Neural progenitor cell (in vitro differentiated cells): ENCODE measurements at regions not wholly inside any gene's neighbourhood (a gene's known extent, or its start where the extent isn't known, plus 50 kb on each side); places are given as distances from the start of the nearest gene placed in this dataset.
A peak's percentile ranks its signal among the peaks of the same experiment; 100 is the strongest.

Source experiments
- DNase-seq: peaks from one replicate; pipeline ENCODE4 v3.0.0-alpha.2; 2016; ENCODE audit warnings: low spot score
- H2AFZ ChIP-seq: fragments of 200-600 bp; sonication (generic); replicated peaks from 2 replicates; pipeline ENCODE4 v1.6.1; 2016; ENCODE audit warnings: antibody characterized with exemption
- H3F3A ChIP-seq: fragments of 200-600 bp; sonication (generic); 2 replicates; pipeline ENCODE4 v1.6.1; 2016; ENCODE audit warnings: antibody characterized with exemption, low read depth
- H3K27ac ChIP-seq: fragments of 200-600 bp; sonication (generic); 2 replicates; pipeline ENCODE4 v1.5.1; 2016; ENCODE audit warnings: mild to moderate bottlenecking
- H3K27me3 ChIP-seq: fragments of 200-600 bp; sonication (generic); 2 replicates; pipeline ENCODE4 v1.6.1; 2016; ENCODE audit warnings: mild to moderate bottlenecking, moderate library complexity
- H3K36me3 ChIP-seq: fragments of 200-600 bp; sonication (generic); 2 replicates; pipeline ENCODE4 v1.5.1; 2016
- H3K4me1 ChIP-seq: fragments of 200-600 bp; sonication (generic); 2 replicates; pipeline ENCODE4 v1.6.1; 2016; ENCODE audit warnings: mixed run types
- H3K4me2 ChIP-seq: fragments of 200-600 bp; sonication (generic); 2 replicates; pipeline ENCODE4 v1.6.1; 2016
- H3K4me3 ChIP-seq: fragments of 200-600 bp; sonication (generic); 2 replicates; pipeline ENCODE4 v1.5.1; 2016
- H3K79me2 ChIP-seq: fragments of 200-600 bp; sonication (generic); 2 replicates; pipeline ENCODE4 v1.6.1; 2016; ENCODE audit warnings: low read depth
- H3K9ac ChIP-seq: fragments of 200-600 bp; sonication (generic); 2 replicates; pipeline ENCODE4 v1.6.1; 2016
- H3K9me3 ChIP-seq: fragments of 200-600 bp; sonication (generic); 2 replicates; pipeline ENCODE4 v1.5.1; 2016; ENCODE audit warnings: low read depth
- H4K20me1 ChIP-seq: fragments of 200-600 bp; sonication (generic); 2 replicates; pipeline ENCODE4 v1.6.1; 2016; ENCODE audit warnings: low read depth
- H3K27ac Mint-ChIP-seq: 3 replicates; pipeline ENCODE4 v1.8.0; 2021; ENCODE audit warnings: mixed read lengths
- H3K27me3 Mint-ChIP-seq: 2 replicates; pipeline ENCODE4 v1.8.0; 2022; ENCODE audit warnings: low read depth, mild to moderate bottlenecking, inconsistent platforms, moderate library complexity, mixed read lengths; ENCODE audit not compliant: insufficient read depth
- H3K36me3 Mint-ChIP-seq: 3 replicates; pipeline ENCODE4 v1.8.0; 2021; ENCODE audit warnings: mixed read lengths
- H3K4me1 Mint-ChIP-seq: 3 replicates; pipeline ENCODE4 v1.8.0; 2021; ENCODE audit warnings: mixed read lengths
- H3K4me3 Mint-ChIP-seq: 3 replicates; pipeline ENCODE4 v1.8.0; 2021; ENCODE audit warnings: mild to moderate bottlenecking, moderate library complexity, mixed read lengths
- H3K9me3 Mint-ChIP-seq: 3 replicates; pipeline ENCODE4 v1.8.0; 2020; ENCODE audit warnings: mixed read lengths
- EZH2 ChIP-seq: fragments of 200-600 bp; sonication (generic); IDR thresholded peaks from 2 replicates; pipeline ENCODE4 v1.6.1; 2017; ENCODE audit warnings: antibody characterized with exemption, mild to moderate bottlenecking, moderate library complexity
- EZH2phosphoT487 ChIP-seq: fragments of 200-600 bp; sonication (generic); IDR thresholded peaks from 2 replicates; pipeline ENCODE4 v1.6.1; 2017; ENCODE audit warnings: antibody characterized with exemption
- TF ChIP-seq, protein P1 (sequence below): fragments of 200-600 bp; sonication (generic); IDR thresholded peaks from 2 replicates; pipeline ENCODE4 v1.5.1; 2017; ENCODE audit warnings: antibody characterized with exemption, mild to moderate bottlenecking

DNA sequence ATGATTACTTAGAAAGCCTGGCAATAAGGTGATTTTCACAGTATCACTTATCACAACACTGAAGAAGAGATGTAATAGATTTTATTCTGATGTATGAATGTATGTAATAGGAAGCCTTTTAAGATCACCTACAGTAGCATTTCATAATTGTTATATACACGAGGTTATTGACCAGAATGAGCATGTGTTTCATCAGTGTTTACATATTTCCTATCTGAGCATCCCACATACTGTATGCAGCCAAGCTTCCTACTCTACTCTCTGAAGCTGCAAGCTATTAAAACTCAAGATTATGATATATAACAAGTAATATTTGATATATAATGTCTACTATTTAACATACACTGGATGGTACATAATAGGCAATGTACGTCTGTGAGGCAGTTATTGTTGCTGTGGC, 190.9 kb upstream of the S100G start:
- Histone ChIP-seq H3K4me3 (no peak overlapping the region), H3K79me2 (no peaks in the 10 kb centered on the region), H3K27ac (no peak overlapping the region), H3F3A (no peaks in the 10 kb centered on the region), H3K4me1 (peaks cover 4% of the 10 kb centered on the region), H3K9ac (no peak overlapping the region), H3K36me3 (no peaks in the 10 kb centered on the region), H3K27me3 (no peaks in the 10 kb centered on the region), H3K4me2 (no peak overlapping the region), H3K9me3 (no peaks in the 10 kb centered on the region), H4K20me1 (no peaks in the 10 kb centered on the region), H2AFZ (no peak overlapping the region)
- no peaks in the 10 kb centered on the region for H3K36me3 Mint-ChIP-seq
- no peaks in the 10 kb centered on the region for H3K4me1 Mint-ChIP-seq
- H3K9me3 Mint-ChIP-seq = no peaks in the 10 kb centered on the region
- TF ChIP-seq EZH2 = no peak
- TF ChIP-seq, protein P1, sequence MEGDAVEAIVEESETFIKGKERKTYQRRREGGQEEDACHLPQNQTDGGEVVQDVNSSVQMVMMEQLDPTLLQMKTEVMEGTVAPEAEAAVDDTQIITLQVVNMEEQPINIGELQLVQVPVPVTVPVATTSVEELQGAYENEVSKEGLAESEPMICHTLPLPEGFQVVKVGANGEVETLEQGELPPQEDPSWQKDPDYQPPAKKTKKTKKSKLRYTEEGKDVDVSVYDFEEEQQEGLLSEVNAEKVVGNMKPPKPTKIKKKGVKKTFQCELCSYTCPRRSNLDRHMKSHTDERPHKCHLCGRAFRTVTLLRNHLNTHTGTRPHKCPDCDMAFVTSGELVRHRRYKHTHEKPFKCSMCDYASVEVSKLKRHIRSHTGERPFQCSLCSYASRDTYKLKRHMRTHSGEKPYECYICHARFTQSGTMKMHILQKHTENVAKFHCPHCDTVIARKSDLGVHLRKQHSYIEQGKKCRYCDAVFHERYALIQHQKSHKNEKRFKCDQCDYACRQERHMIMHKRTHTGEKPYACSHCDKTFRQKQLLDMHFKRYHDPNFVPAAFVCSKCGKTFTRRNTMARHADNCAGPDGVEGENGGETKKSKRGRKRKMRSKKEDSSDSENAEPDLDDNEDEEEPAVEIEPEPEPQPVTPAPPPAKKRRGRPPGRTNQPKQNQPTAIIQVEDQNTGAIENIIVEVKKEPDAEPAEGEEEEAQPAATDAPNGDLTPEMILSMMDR = no peak
- no peak for TF ChIP-seq EZH2phosphoT487
- no peaks in the 10 kb centered on the region for H3K27me3 Mint-ChIP-seq
- DNase-seq = no peak
- no peak overlapping the region for H3K4me3 Mint-ChIP-seq
- H3K27ac Mint-ChIP-seq = no peak overlapping the region

DNA sequence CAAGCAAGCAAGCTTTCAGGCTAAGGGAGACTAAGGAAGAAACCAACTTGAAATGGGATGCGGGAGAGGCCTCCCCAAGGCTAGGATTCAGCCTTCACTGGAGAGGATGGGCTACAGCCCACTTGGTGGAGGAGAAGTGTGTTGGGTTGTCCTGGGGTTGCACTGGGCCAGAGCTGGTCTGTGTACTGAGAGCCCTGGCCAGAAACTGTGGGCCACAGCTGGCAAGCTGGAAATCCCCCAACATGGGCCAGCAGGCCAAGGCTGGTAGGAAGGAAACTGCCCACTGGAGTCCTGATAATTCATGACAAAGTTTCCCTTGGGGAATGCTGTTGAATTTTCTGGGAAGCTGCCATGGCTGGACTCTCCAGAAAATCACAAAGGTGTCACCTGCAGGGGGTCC, 188.0 kb upstream of the S100G start:
- Histone ChIP-seq H2AFZ (no peak overlapping the region), H3K4me1 (peaks cover 10% of the 10 kb centered on the region), H3F3A (no peaks in the 10 kb centered on the region), H3K36me3 (no peaks in the 10 kb centered on the region), H3K4me3 (no peak overlapping the region), H4K20me1 (no peaks in the 10 kb centered on the region), H3K79me2 (no peaks in the 10 kb centered on the region), H3K27ac (no peak overlapping the region), H3K4me2 (no peak overlapping the region), H3K9me3 (no peaks in the 10 kb centered on the region), H3K9ac (no peak overlapping the region), H3K27me3 (no peaks in the 10 kb centered on the region)
- Mint-ChIP-seq H3K27ac (no peak overlapping the region), H3K4me3 (no peak overlapping the region), H3K36me3 (no peaks in the 10 kb centered on the region), H3K9me3 (no peaks in the 10 kb centered on the region), H3K27me3 (no peaks in the 10 kb centered on the region), H3K4me1 (no peaks in the 10 kb centered on the region)
- DNase-seq = no peak
- no peak for TF ChIP-seq EZH2phosphoT487
- TF ChIP-seq, protein P1 = no peak
- no peak for TF ChIP-seq EZH2

GRCh38 chrX:16462912-16463311, 187.0 kb upstream of the S100G start:
- H3K36me3 Mint-ChIP-seq = no peaks in the 10 kb centered on the region
- no peak overlapping the region for H3K4me2 ChIP-seq
- H3K27ac ChIP-seq = no peak overlapping the region
- DNase-seq = no peak
- peak overlapping the region; percentile 35 for H3K27ac Mint-ChIP-seq
- H3K9ac ChIP-seq = no peak overlapping the region
- H2AFZ ChIP-seq = no peak overlapping the region
- no peaks in the 10 kb centered on the region for H3F3A ChIP-seq
- H3K4me1 Mint-ChIP-seq = no peaks in the 10 kb centered on the region
- no peaks in the 10 kb centered on the region for H3K79me2 ChIP-seq
- no peaks in the 10 kb centered on the region for H3K27me3 ChIP-seq
- no peaks in the 10 kb centered on the region for H4K20me1 ChIP-seq
- TF ChIP-seq, protein P1 = no peak
- TF ChIP-seq EZH2 = no peak
- no peak for TF ChIP-seq EZH2phosphoT487
- no peaks in the 10 kb centered on the region for H3K9me3 Mint-ChIP-seq
- H3K36me3 ChIP-seq = no peaks in the 10 kb centered on the region
- H3K4me3 Mint-ChIP-seq = no peak overlapping the region
- H3K4me3 ChIP-seq = no peak overlapping the region
- H3K27me3 Mint-ChIP-seq = no peaks in the 10 kb centered on the region
- H3K4me1 ChIP-seq = peaks cover 10% of the 10 kb centered on the region
- no peaks in the 10 kb centered on the region for H3K9me3 ChIP-seq

DNA sequence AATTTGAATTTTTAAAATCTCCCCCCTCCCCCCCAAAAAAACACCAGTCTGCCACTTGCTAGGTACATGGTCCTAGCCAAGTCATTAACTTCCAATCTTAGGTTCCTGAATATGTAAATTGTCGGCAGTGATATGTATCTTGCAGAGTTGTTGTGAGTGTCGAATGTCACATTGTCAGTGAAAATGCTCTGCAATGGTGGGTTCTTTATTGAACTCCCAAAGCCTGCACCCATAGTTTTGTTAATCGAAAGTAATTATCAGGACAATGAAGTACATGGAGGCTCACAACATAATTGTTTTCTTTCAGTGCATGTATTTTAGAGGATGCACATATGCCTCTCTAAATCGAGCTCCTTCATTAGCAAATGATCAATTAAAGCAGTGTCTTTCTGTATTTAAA, 185.6 kb upstream of the S100G start:
- H3K4me3 Mint-ChIP-seq = no peak overlapping the region
- no peaks in the 10 kb centered on the region for H3K4me1 Mint-ChIP-seq
- H2AFZ ChIP-seq = peak overlapping the region; percentile 67

More for the DNA sequence above, 185.6 kb upstream of the S100G start:
- Histone ChIP-seq H3K9me3 (no peaks in the 10 kb centered on the region), H3K4me3 (no peak overlapping the region), H3F3A (no peaks in the 10 kb centered on the region), H3K9ac (no peak overlapping the region), H3K4me1 (peaks cover 10% of the 10 kb centered on the region), H3K4me2 (no peak overlapping the region), H4K20me1 (no peaks in the 10 kb centered on the region), H3K36me3 (no peaks in the 10 kb centered on the region), H3K27me3 (no peaks in the 10 kb centered on the region), H3K79me2 (no peaks in the 10 kb centered on the region), H3K27ac (no peak overlapping the region)
- H3K27me3 Mint-ChIP-seq = no peaks in the 10 kb centered on the region
- TF ChIP-seq EZH2 (no peak), EZH2phosphoT487 (no peak)
- TF ChIP-seq, protein P1 = no peak
- H3K27ac Mint-ChIP-seq = no peak overlapping the region
- no peak for DNase-seq
- no peaks in the 10 kb centered on the region for H3K36me3 Mint-ChIP-seq
- no peaks in the 10 kb centered on the region for H3K9me3 Mint-ChIP-seq
